NOMO-1 treated with dmso at 0.1 percent for 144 hours (cell line): ENCODE measurements at regions not wholly inside any gene's neighbourhood (a gene's known extent, or its start where the extent isn't known, plus 50 kb on each side); places are given as distances from the start of the nearest gene placed in this dataset.

ENCODE experiments used
- DNase-seq: peaks from one replicate; lab custom pipeline; 2025; ENCODE audit not compliant: unreplicated experiment; lab: John Stamatoyannopoulos, UW

GRCh38 chr11:115684699-115685098 lies 180.5 kb upstream of the CADM1 start:
- no peak for DNase-seq

DNA sequence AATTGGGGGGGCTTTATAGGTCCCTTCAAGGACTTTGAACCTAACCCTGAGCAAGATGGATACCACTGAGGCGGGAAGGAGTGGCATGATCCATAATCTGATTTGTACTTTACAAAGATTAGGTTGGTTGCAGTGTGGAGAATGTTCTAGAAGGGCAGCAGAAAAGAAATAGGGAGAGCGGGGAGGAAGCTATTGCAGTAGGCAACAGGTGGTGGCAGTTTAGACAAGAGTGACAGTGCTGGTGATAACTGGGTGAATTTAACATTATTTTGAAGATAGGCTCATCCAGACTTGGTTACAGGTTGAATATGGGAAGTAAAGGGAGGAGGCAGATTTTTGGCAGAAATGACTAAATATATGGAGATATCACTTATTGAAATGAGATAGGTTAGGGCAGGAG lies 179.9 kb upstream of the CADM1 start:
- DNase-seq, result no peak

DNA sequence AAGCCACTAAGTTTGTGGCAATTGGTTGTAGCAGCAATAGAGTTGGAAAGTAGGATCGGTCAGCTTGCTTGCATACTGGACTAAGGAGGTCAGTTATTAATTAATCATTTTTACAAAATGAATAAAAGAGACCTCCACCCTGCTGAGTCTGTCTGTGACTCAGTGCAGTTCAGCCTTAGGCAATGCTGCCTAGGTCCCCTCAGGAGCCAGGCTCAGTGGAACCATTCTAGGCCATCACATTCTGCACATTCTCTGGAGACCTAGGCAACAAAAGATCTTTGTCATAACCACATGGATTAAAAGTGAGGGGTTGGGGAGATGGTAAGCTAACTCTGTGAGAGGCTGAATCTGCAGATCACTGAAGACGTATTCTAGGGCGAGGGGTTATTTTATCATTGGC lies 178.7 kb upstream of the CADM1 start:
- no peak for DNase-seq

- no peak for DNase-seq
Observed at GRCh38 chr11:115682101-115682500, 177.9 kb upstream of the CADM1 start.

- no peak for DNase-seq
Observed at GRCh38 chr11:115679945-115680344, 175.7 kb upstream of the CADM1 start.

- no peak for DNase-seq
Observed at GRCh38 chr11:115678942-115679341, 174.7 kb upstream of the CADM1 start.

GRCh38 chr11:115677190-115677589 lies 173.0 kb upstream of the CADM1 start:
- DNase-seq, result no peak

- DNase-seq, result no peak
Observed at GRCh38 chr11:115676768-115677167, 172.6 kb upstream of the CADM1 start.

- no peak for DNase-seq
Observed at GRCh38 chr11:115676206-115676605, 172.0 kb upstream of the CADM1 start.

GRCh38 chr11:115674937-115675544 lies 170.8 kb upstream of the CADM1 start:
- DNase-seq, result no peak

DNA sequence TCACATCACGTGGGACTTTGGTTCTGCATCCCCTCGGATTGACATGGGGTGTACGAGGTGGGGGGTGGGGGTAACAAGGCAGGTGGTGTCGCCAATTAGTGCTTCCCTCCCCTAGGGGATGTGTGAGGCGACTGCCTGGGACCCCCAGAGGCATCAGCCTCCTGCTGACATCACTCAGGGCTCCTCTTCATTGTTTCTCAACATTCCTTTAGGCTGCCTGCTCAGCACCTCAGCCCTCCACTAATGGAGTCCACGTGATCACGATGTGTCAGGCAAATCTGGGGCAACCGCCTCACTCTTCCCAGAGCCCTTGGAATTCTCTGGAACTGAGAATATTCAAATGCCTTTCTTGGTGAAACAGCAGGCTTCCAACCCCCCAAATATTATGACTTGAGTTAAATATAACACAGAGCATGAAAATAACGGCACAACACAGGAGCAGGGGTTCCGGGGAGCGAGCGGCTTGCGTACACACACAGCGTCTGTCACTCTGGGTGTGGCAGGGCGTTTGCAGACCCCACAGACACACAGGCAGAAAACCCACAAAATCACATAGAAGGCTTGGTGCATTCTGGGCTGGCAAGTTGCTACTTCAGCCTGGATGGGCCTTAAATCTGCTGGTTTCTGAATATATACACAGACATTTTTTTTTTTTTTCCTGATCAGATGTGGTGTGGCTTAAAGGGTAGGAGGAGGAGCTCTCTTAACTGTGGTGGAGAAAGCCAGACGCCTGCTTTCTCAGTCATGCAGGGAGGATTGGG lies 170.1 kb upstream of the CADM1 start:
- no peak for DNase-seq

- no peak for DNase-seq
Observed at GRCh38 chr11:115673720-115674119, 169.5 kb upstream of the CADM1 start.

GRCh38 chr11:115672999-115673411 lies 168.8 kb upstream of the CADM1 start:
- DNase-seq, result no peak

GRCh38 chr11:115672412-115672811 lies 168.2 kb upstream of the CADM1 start:
- no peak for DNase-seq

GRCh38 chr11:115670538-115671205 lies 166.5 kb upstream of the CADM1 start:
- no peak for DNase-seq

DNA sequence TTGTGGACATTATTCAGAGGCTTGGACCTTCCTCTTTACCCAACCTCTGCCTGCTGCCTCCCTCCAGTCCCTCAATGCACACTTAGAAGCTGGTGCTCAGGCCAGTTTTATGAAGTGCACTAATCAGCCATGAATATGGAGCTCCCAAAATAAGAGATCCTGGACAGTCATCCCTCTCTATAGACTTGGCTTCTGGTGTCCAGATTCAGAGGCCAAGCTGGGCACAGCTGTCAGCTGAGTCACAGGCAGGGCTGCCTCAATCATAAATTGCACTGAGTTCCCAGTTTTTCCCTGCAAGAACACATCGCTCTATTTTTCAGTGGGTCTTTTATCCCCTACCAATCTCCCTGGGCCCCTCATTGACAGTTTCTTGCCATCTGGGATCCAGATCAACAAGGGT lies 161.7 kb upstream of the CADM1 start:
- no peak for DNase-seq

GRCh38 chr11:115665175-115665821 lies 161.1 kb upstream of the CADM1 start:
- no peak for DNase-seq

DNA sequence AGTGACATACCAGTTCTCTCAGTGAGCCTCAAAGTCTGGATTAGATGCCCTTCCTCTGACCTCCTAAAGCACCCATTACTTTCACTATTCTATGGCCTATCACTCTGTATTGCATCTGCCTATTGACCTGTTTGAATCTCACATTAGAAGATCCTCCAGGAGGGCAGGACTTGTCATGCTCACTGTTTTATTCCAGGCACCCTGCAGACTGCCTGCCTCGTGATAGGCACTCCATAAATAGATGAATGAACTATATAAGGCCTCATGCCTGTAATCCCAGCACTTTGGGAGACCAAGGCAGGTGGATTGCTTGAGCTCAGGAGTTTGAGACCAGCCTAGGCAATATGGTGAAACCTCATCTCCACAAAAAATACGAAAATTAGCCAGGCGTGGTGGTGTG lies 160.1 kb upstream of the CADM1 start:
- no peak for DNase-seq

DNA sequence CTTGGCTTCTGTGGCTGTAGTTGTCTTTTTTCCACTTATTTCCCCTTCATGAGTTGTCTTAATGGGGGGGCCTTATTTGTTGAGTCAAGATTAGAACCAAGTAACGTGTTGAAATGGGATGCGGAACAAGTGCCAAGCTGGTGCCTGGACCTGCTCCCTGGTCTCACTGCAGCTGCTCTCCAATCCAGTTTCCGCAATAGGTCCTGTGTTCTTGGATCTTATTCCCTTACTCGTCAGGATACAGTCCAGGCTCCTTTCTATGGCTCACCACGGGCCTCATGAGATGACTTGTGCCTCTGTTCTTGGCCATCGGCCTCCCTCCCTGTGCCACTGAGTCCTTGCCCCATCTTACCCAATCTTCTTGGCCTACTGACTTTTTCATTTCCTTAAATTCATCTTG lies 159.6 kb upstream of the CADM1 start:
- DNase-seq, result no peak

GRCh38 chr11:115660030-115660805 lies 156.0 kb upstream of the CADM1 start:
- no peak for DNase-seq
